ENCODE measurements at regions not wholly inside any gene's neighbourhood (a gene's known extent, or its start where the extent isn't known, plus 50 kb on each side); places are given as distances from the start of the nearest gene placed in this dataset.

DNA sequence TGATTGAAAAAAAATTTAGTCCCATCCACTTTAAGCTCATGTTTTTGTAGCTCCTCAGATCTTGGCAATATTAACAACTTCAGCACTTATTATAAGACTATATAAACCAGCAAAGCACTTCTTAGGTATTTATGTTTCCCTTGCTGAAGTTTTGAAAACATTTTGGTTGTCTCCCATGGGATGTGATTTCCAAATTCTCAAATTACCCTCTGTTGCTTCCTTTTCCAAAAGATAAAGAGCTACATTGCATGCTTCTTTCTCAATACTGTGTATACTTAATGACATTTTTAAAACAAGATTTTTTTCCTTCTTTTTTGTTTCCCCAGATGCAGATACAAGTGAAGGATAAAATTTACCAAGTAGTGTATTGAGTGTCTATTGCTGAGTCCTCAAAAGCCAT is 567.1 kb downstream of the CSNK1G3 start:
- Histone ChIP-seq H3K4me3 (ENCODE audit: low read depth, low read length) (no peak overlapping the region), H3K36me3 (ENCODE audit: control insufficient read depth in 2 of 2, insufficient read depth in 1 of 2, low read length in 2 of 2) (no peaks in the 10 kb centered on the region), H3K4me1 (ENCODE audit: control insufficient read depth, insufficient read depth, low read length) (no peaks in the 10 kb centered on the region), H3K27ac (ENCODE audit: extremely low read depth, low read depth, low read length) (no peak overlapping the region), H3K9me3 (ENCODE audit: control insufficient read depth, insufficient read depth, low read depth, low read length) (no peaks in the 10 kb centered on the region)
- TF ChIP-seq ZBTB1 (tag by site-specific recombination; IDR thresholded peaks at IDR 0.05) (no peak), ZNF473 (tag by site-specific recombination; IDR thresholded peaks at IDR 0.05) (no peak), ZNF529 (tag by site-specific recombination; IDR thresholded peaks at IDR 0.05; ENCODE audit: insufficient replicate concordance) (no peak), ZNF202 (tag by site-specific recombination; IDR thresholded peaks at IDR 0.05; ENCODE audit: borderline replicate concordance) (no peak), TCF7L2 (IDR thresholded peaks at IDR 0.05; ENCODE audit: borderline replicate concordance, low read depth, low read length) (no peak), ZNF596 (tag by site-specific recombination; IDR thresholded peaks at IDR 0.05) (no peak), ZNF174 (tag by site-specific recombination; IDR thresholded peaks at IDR 0.05) (no peak), MYNN (tag by site-specific recombination; IDR thresholded peaks at IDR 0.05; ENCODE audit: borderline replicate concordance) (no peak), MEIS1 (CRISPR knock-in tag; IDR thresholded peaks at IDR 0.05; ENCODE audit: borderline replicate concordance) (no peak), YY1 (tag by site-specific recombination; IDR thresholded peaks at IDR 0.05) (no peak), ZNF248 (tag by site-specific recombination; IDR thresholded peaks at IDR 0.05) (no peak)
- TF ChIP-seq, protein P1, sequence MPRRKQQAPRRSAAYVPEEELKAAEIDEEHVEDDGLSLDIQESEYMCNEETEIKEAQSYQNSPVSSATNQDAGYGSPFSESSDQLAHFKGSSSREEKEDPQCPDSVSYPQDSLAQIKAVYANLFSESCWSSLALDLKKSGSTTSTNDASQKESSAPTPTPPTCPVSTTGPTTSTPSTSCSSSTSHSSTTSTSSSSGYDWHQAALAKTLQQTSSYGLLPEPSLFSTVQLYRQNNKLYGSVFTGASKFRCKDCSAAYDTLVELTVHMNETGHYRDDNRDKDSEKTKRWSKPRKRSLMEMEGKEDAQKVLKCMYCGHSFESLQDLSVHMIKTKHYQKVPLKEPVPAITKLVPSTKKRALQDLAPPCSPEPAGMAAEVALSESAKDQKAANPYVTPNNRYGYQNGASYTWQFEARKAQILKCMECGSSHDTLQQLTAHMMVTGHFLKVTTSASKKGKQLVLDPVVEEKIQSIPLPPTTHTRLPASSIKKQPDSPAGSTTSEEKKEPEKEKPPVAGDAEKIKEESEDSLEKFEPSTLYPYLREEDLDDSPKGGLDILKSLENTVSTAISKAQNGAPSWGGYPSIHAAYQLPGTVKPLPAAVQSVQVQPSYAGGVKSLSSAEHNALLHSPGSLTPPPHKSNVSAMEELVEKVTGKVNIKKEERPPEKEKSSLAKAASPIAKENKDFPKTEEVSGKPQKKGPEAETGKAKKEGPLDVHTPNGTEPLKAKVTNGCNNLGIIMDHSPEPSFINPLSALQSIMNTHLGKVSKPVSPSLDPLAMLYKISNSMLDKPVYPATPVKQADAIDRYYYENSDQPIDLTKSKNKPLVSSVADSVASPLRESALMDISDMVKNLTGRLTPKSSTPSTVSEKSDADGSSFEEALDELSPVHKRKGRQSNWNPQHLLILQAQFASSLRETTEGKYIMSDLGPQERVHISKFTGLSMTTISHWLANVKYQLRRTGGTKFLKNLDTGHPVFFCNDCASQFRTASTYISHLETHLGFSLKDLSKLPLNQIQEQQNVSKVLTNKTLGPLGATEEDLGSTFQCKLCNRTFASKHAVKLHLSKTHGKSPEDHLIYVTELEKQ (tag by site-specific recombination; IDR thresholded peaks at IDR 0.05; ENCODE audit: borderline replicate concordance): no peak
- TF ChIP-seq, protein P2, sequence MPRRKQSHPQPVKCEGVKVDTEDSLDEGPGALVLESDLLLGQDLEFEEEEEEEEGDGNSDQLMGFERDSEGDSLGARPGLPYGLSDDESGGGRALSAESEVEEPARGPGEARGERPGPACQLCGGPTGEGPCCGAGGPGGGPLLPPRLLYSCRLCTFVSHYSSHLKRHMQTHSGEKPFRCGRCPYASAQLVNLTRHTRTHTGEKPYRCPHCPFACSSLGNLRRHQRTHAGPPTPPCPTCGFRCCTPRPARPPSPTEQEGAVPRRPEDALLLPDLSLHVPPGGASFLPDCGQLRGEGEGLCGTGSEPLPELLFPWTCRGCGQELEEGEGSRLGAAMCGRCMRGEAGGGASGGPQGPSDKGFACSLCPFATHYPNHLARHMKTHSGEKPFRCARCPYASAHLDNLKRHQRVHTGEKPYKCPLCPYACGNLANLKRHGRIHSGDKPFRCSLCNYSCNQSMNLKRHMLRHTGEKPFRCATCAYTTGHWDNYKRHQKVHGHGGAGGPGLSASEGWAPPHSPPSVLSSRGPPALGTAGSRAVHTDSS (tag by site-specific recombination; IDR thresholded peaks at IDR 0.05): no peak
- TF ChIP-seq, protein P3, sequence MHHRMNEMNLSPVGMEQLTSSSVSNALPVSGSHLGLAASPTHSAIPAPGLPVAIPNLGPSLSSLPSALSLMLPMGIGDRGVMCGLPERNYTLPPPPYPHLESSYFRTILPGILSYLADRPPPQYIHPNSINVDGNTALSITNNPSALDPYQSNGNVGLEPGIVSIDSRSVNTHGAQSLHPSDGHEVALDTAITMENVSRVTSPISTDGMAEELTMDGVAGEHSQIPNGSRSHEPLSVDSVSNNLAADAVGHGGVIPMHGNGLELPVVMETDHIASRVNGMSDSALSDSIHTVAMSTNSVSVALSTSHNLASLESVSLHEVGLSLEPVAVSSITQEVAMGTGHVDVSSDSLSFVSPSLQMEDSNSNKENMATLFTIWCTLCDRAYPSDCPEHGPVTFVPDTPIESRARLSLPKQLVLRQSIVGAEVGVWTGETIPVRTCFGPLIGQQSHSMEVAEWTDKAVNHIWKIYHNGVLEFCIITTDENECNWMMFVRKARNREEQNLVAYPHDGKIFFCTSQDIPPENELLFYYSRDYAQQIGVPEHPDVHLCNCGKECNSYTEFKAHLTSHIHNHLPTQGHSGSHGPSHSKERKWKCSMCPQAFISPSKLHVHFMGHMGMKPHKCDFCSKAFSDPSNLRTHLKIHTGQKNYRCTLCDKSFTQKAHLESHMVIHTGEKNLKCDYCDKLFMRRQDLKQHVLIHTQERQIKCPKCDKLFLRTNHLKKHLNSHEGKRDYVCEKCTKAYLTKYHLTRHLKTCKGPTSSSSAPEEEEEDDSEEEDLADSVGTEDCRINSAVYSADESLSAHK (tag by site-specific recombination; IDR thresholded peaks at IDR 0.05): no peak
- ChIA-PET CTCF (no interaction called here), POLR2A (no interaction called here)

DNA sequence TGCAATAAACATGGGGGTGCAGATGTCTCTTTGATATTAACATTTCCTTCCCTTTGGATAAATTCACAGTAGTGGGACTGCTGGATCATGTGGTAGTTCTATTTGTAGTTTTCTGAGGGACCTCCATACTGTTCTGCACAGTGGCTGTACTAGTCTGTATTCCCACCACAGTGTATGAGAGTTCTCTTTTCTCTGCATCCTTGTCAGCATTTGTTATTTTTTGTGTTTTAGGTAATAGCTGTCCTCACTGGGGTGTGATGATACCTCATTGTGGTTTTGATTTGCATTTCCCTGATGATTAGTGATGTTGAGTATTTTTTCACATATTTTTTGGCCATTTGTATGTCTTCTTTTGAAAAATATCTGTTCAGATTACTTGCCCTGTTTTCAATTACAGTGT is 562.5 kb downstream of the CSNK1G3 start:
- H3K4me1 ChIP-seq (ENCODE audit: control insufficient read depth, insufficient read depth, low read length): no peaks in the 10 kb centered on the region
- H3K4me3 ChIP-seq (ENCODE audit: low read depth, low read length): no peak overlapping the region
- H3K27ac ChIP-seq (ENCODE audit: extremely low read depth, low read depth, low read length): no peak overlapping the region
- no peaks in the 10 kb centered on the region for H3K36me3 ChIP-seq (ENCODE audit: control insufficient read depth in 2 of 2, insufficient read depth in 1 of 2, low read length in 2 of 2)
- TF ChIP-seq, protein P4, sequence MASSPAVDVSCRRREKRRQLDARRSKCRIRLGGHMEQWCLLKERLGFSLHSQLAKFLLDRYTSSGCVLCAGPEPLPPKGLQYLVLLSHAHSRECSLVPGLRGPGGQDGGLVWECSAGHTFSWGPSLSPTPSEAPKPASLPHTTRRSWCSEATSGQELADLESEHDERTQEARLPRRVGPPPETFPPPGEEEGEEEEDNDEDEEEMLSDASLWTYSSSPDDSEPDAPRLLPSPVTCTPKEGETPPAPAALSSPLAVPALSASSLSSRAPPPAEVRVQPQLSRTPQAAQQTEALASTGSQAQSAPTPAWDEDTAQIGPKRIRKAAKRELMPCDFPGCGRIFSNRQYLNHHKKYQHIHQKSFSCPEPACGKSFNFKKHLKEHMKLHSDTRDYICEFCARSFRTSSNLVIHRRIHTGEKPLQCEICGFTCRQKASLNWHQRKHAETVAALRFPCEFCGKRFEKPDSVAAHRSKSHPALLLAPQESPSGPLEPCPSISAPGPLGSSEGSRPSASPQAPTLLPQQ (tag by site-specific recombination; IDR thresholded peaks at IDR 0.05): no peak
- H3K9me3 ChIP-seq (ENCODE audit: control insufficient read depth, insufficient read depth, low read depth, low read length): no peaks in the 10 kb centered on the region
- CTCF ChIA-PET: interaction anchor here (0.6 to 0.7 kb wide), 2 partner anchors 64 to 201 kb away, joined by 3 read pairs; no protein-coding TSS in a partner anchor
- POLR2A ChIA-PET: no interaction called here

Measured in HEK293 (cell line).